ENCODE measurements at regions not wholly inside any gene's neighbourhood (a gene's known extent, or its start where the extent isn't known, plus 50 kb on each side); places are given as distances from the start of the nearest gene placed in this dataset.

- H3K27ac ChIP-seq: no peak overlapping the region
- TF ChIP-seq, protein P1, sequence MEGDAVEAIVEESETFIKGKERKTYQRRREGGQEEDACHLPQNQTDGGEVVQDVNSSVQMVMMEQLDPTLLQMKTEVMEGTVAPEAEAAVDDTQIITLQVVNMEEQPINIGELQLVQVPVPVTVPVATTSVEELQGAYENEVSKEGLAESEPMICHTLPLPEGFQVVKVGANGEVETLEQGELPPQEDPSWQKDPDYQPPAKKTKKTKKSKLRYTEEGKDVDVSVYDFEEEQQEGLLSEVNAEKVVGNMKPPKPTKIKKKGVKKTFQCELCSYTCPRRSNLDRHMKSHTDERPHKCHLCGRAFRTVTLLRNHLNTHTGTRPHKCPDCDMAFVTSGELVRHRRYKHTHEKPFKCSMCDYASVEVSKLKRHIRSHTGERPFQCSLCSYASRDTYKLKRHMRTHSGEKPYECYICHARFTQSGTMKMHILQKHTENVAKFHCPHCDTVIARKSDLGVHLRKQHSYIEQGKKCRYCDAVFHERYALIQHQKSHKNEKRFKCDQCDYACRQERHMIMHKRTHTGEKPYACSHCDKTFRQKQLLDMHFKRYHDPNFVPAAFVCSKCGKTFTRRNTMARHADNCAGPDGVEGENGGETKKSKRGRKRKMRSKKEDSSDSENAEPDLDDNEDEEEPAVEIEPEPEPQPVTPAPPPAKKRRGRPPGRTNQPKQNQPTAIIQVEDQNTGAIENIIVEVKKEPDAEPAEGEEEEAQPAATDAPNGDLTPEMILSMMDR (conservative IDR thresholded peaks at IDR 0.05): no peak
These were observed 71.8 kb downstream of the C4orf33 start for GRCh38 chr4:129167640-129168260.

- TF ChIP-seq, protein P1 (conservative IDR thresholded peaks at IDR 0.05): no peak
- H3K27ac ChIP-seq: no peak overlapping the region
These were observed 76.2 kb downstream of the C4orf33 start for GRCh38 chr4:129172181-129172580.

GRCh38 chr4:129176864-129177263 lies 80.9 kb downstream of the C4orf33 start:
- H3K27ac ChIP-seq: no peak overlapping the region
- TF ChIP-seq, protein P1 (conservative IDR thresholded peaks at IDR 0.05): no peak

GRCh38 chr4:129179276-129179675 lies 83.3 kb downstream of the C4orf33 start:
- no peak overlapping the region for H3K27ac ChIP-seq
- TF ChIP-seq, protein P1 (conservative IDR thresholded peaks at IDR 0.05): no peak

DNA sequence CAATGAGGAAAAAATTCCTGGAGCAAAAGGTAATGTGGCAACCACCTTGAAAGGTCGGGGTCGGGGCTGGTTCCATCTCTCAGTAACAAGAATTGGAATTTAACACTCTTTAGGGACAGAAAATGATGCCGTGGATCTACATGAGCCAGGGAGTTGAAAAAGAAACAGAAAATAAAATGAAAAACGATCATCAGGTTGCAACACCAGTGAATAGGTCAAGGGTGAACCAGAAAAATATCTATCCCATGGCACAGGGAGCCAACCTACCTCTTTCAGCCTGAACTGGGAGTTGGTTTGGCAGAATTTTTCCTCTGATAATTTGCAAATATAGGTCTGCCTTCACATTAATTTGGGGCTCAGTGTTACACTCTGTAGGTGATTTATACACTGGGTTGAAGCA lies 93.7 kb downstream of the C4orf33 start:
- TF ChIP-seq, protein P1 (conservative IDR thresholded peaks at IDR 0.05): no peak
- no peak overlapping the region for H3K27ac ChIP-seq

DNA sequence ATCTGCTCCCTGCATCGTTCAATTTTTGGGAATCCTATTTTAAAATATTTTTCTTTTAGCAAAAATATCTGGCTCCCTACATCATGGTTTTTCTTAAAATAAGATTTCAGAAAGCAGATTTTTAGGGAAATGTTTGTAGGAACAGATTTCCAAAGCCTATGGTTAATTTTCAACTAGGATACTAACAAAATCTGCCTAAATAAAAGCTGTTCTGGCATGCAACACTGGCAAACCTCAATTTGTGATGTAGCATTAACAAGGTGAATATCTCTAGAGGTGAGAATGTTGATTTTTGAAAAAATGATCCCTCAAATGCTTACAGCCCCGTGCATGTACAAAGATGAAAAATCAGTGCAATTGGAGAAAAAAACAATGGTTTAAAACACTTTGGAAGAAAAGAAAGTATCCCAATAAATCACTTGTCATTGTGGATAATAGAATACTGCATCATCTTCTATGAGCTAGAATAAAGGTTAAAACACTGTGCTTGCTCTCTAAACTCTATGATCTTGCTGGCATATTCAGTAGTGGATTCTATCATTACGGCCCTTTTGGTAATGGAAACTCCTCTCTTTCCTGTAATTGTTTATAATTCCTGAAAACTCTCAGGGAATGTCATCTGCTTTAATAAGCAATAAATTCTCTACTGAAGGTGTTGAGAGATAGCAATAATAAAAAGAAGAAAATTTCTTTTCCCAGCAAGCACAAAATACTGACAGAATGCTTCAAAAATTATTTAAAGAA lies 97.6 kb downstream of the C4orf33 start:
- H3K27ac ChIP-seq: no peak overlapping the region
- TF ChIP-seq, protein P1 (conservative IDR thresholded peaks at IDR 0.05): no peak

DNA sequence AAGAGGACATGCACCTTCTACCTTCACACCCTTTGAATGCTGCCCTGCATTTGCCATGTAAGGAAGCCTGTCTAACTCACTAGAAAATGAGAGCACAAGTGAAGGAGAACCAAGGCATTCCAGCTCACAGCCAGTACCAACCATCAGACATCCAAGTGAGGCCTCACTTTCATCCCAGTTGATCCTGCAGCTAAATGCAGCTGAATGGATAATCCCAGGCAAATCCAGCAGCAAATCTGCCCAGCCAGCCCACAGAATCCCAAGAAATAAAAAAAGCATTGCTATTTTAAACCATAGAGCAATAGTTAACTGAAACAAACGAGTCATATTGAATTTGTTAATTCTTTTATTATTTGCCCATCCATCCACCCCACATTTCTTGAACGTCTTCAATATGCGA lies 112.5 kb downstream of the C4orf33 start:
- no peak overlapping the region for H3K27ac ChIP-seq
- TF ChIP-seq, protein P1 (conservative IDR thresholded peaks at IDR 0.05): no peak

Measured in VCaP (cell line).